ENCODE measurements at regions not wholly inside any gene's neighbourhood (a gene's known extent, or its start where the extent isn't known, plus 50 kb on each side); places are given as distances from the start of the nearest gene placed in this dataset.

- Histone ChIP-seq H3K36me3 (ENCODE audit: control insufficient read depth, insufficient read depth, low read length) (no peaks in the 10 kb centered on the region), H3K4me1 (ENCODE audit: control insufficient read depth, insufficient read depth, low read length) (no peaks in the 10 kb centered on the region), H3K9ac (ENCODE audit: low read length) (no peak overlapping the region), H3K4me3 (ENCODE audit: low read depth, low read length) (no peak overlapping the region), H3K27ac (ENCODE audit: low read depth, low read length) (no peak overlapping the region), H3K9me3 (ENCODE audit: control insufficient read depth, insufficient read depth, low read depth, low read length) (no peaks in the 10 kb centered on the region), H3K27me3 (ENCODE audit: control insufficient read depth, insufficient read depth, low read length) (no peaks in the 10 kb centered on the region)
Observed at GRCh38 chr2:155125585-155126230, 427.2 kb downstream of the KCNJ3 start.

GRCh38 chr2:155115846-155116245, 417.4 kb downstream of the KCNJ3 start:
- H3K27me3 ChIP-seq (ENCODE audit: control insufficient read depth, insufficient read depth, low read length), result no peaks in the 10 kb centered on the region
- H3K9me3 ChIP-seq (ENCODE audit: control insufficient read depth, insufficient read depth, low read depth, low read length), result no peaks in the 10 kb centered on the region
- no peaks in the 10 kb centered on the region for H3K36me3 ChIP-seq (ENCODE audit: control insufficient read depth, insufficient read depth, low read length)
- no peak overlapping the region for H3K4me3 ChIP-seq (ENCODE audit: low read depth, low read length)
- H3K9ac ChIP-seq (ENCODE audit: low read length), result no peak overlapping the region
- H3K4me1 ChIP-seq (ENCODE audit: control insufficient read depth, insufficient read depth, low read length), result no peaks in the 10 kb centered on the region
- no peak overlapping the region for H3K27ac ChIP-seq (ENCODE audit: low read depth, low read length)

GRCh38 chr2:155111070-155111469, 412.6 kb downstream of the KCNJ3 start:
- no peak overlapping the region for H3K9ac ChIP-seq (ENCODE audit: low read length)
- H3K36me3 ChIP-seq (ENCODE audit: control insufficient read depth, insufficient read depth, low read length), result no peaks in the 10 kb centered on the region
- H3K9me3 ChIP-seq (ENCODE audit: control insufficient read depth, insufficient read depth, low read depth, low read length), result no peaks in the 10 kb centered on the region
- H3K27me3 ChIP-seq (ENCODE audit: control insufficient read depth, insufficient read depth, low read length), result no peaks in the 10 kb centered on the region
- H3K4me3 ChIP-seq (ENCODE audit: low read depth, low read length), result no peak overlapping the region
- no peak overlapping the region for H3K27ac ChIP-seq (ENCODE audit: low read depth, low read length)
- no peaks in the 10 kb centered on the region for H3K4me1 ChIP-seq (ENCODE audit: control insufficient read depth, insufficient read depth, low read length)

GRCh38 chr2:155109527-155109926, 411.0 kb downstream of the KCNJ3 start:
- H3K4me3 ChIP-seq (ENCODE audit: low read depth, low read length), result no peak overlapping the region
- no peak overlapping the region for H3K9ac ChIP-seq (ENCODE audit: low read length)
- no peak overlapping the region for H3K27ac ChIP-seq (ENCODE audit: low read depth, low read length)

GRCh38 chr2:155100261-155100660, 401.8 kb downstream of the KCNJ3 start:
- peak overlapping the region; percentile 7; the same call in 1 of the 2 replicates for H3K4me3 ChIP-seq (ENCODE audit: low read depth, low read length)

More at GRCh38 chr2:155109527-155109926, 411.0 kb downstream of the KCNJ3 start:
- Histone ChIP-seq H3K27me3 (ENCODE audit: control insufficient read depth, insufficient read depth, low read length) (no peaks in the 10 kb centered on the region), H3K4me1 (ENCODE audit: control insufficient read depth, insufficient read depth, low read length) (no peaks in the 10 kb centered on the region), H3K36me3 (ENCODE audit: control insufficient read depth, insufficient read depth, low read length) (no peaks in the 10 kb centered on the region), H3K9me3 (ENCODE audit: control insufficient read depth, insufficient read depth, low read depth, low read length) (no peaks in the 10 kb centered on the region)

GRCh38 chr2:155099784-155100183, 401.3 kb downstream of the KCNJ3 start:
- no peaks in the 10 kb centered on the region for H3K36me3 ChIP-seq (ENCODE audit: control insufficient read depth, insufficient read depth, low read length)
- H3K4me1 ChIP-seq (ENCODE audit: control insufficient read depth, insufficient read depth, low read length), result peaks cover 10% of the 10 kb centered on the region
- peak overlapping the region; percentile 7; the same call in 1 of the 2 replicates for H3K4me3 ChIP-seq (ENCODE audit: low read depth, low read length)
- H3K9ac ChIP-seq (ENCODE audit: low read length), result peak overlapping the region; percentile 13
- H3K27me3 ChIP-seq (ENCODE audit: control insufficient read depth, insufficient read depth, low read length), result no peaks in the 10 kb centered on the region
- H3K27ac ChIP-seq (ENCODE audit: low read depth, low read length), result peak overlapping the region; percentile 25; the same call in 1 of the 2 replicates
- peaks cover 25% of the 10 kb centered on the region for H3K9me3 ChIP-seq (ENCODE audit: control insufficient read depth, insufficient read depth, low read depth, low read length)

More at GRCh38 chr2:155100261-155100660, 401.8 kb downstream of the KCNJ3 start:
- peak overlapping the region; percentile 13 for H3K9ac ChIP-seq (ENCODE audit: low read length)
- peaks cover 10% of the 10 kb centered on the region for H3K4me1 ChIP-seq (ENCODE audit: control insufficient read depth, insufficient read depth, low read length)
- H3K36me3 ChIP-seq (ENCODE audit: control insufficient read depth, insufficient read depth, low read length), result no peaks in the 10 kb centered on the region
- no peaks in the 10 kb centered on the region for H3K27me3 ChIP-seq (ENCODE audit: control insufficient read depth, insufficient read depth, low read length)
- peaks cover 25% of the 10 kb centered on the region for H3K9me3 ChIP-seq (ENCODE audit: control insufficient read depth, insufficient read depth, low read depth, low read length)
- H3K27ac ChIP-seq (ENCODE audit: low read depth, low read length), result peak overlapping the region; percentile 25; the same call in 1 of the 2 replicates

GRCh38 chr2:155095613-155096012, 397.1 kb downstream of the KCNJ3 start:
- no peak overlapping the region for H3K9ac ChIP-seq (ENCODE audit: low read length)
- H3K4me1 ChIP-seq (ENCODE audit: control insufficient read depth, insufficient read depth, low read length), result peaks cover 10% of the 10 kb centered on the region
- H3K4me3 ChIP-seq (ENCODE audit: low read depth, low read length), result no peak overlapping the region
- no peaks in the 10 kb centered on the region for H3K36me3 ChIP-seq (ENCODE audit: control insufficient read depth, insufficient read depth, low read length)
- no peak overlapping the region for H3K27ac ChIP-seq (ENCODE audit: low read depth, low read length)
- H3K9me3 ChIP-seq (ENCODE audit: control insufficient read depth, insufficient read depth, low read depth, low read length), result no peaks in the 10 kb centered on the region
- H3K27me3 ChIP-seq (ENCODE audit: control insufficient read depth, insufficient read depth, low read length), result no peaks in the 10 kb centered on the region

GRCh38 chr2:155080373-155080772, 381.9 kb downstream of the KCNJ3 start:
- no peak overlapping the region for H3K4me3 ChIP-seq (ENCODE audit: low read depth, low read length)
- no peaks in the 10 kb centered on the region for H3K4me1 ChIP-seq (ENCODE audit: control insufficient read depth, insufficient read depth, low read length)
- no peaks in the 10 kb centered on the region for H3K36me3 ChIP-seq (ENCODE audit: control insufficient read depth, insufficient read depth, low read length)
- no peaks in the 10 kb centered on the region for H3K9me3 ChIP-seq (ENCODE audit: control insufficient read depth, insufficient read depth, low read depth, low read length)
- no peak overlapping the region for H3K27ac ChIP-seq (ENCODE audit: low read depth, low read length)
- H3K27me3 ChIP-seq (ENCODE audit: control insufficient read depth, insufficient read depth, low read length), result no peaks in the 10 kb centered on the region
- no peak overlapping the region for H3K9ac ChIP-seq (ENCODE audit: low read length)

- no peak overlapping the region for H3K4me3 ChIP-seq (ENCODE audit: low read depth, low read length)
- no peaks in the 10 kb centered on the region for H3K4me1 ChIP-seq (ENCODE audit: control insufficient read depth, insufficient read depth, low read length)
- H3K9me3 ChIP-seq (ENCODE audit: control insufficient read depth, insufficient read depth, low read depth, low read length), result no peaks in the 10 kb centered on the region
- no peaks in the 10 kb centered on the region for H3K36me3 ChIP-seq (ENCODE audit: control insufficient read depth, insufficient read depth, low read length)
- no peak overlapping the region for H3K27ac ChIP-seq (ENCODE audit: low read depth, low read length)
- H3K9ac ChIP-seq (ENCODE audit: low read length), result no peak overlapping the region
- H3K27me3 ChIP-seq (ENCODE audit: control insufficient read depth, insufficient read depth, low read length), result no peaks in the 10 kb centered on the region
Observed at GRCh38 chr2:155070489-155070888, 372.0 kb downstream of the KCNJ3 start.

- Histone ChIP-seq H3K27ac (ENCODE audit: low read depth, low read length) (no peak overlapping the region), H3K27me3 (ENCODE audit: control insufficient read depth, insufficient read depth, low read length) (no peaks in the 10 kb centered on the region), H3K4me1 (ENCODE audit: control insufficient read depth, insufficient read depth, low read length) (no peaks in the 10 kb centered on the region), H3K9me3 (ENCODE audit: control insufficient read depth, insufficient read depth, low read depth, low read length) (no peaks in the 10 kb centered on the region), H3K9ac (ENCODE audit: low read length) (no peak overlapping the region), H3K4me3 (ENCODE audit: low read depth, low read length) (no peak overlapping the region), H3K36me3 (ENCODE audit: control insufficient read depth, insufficient read depth, low read length) (no peaks in the 10 kb centered on the region)
Observed at GRCh38 chr2:155062922-155063258, 364.4 kb downstream of the KCNJ3 start.

GRCh38 chr2:155062250-155062921, 363.9 kb downstream of the KCNJ3 start:
- no peaks in the 10 kb centered on the region for H3K36me3 ChIP-seq (ENCODE audit: control insufficient read depth, insufficient read depth, low read length)

More at GRCh38 chr2:155062250-155062921, 363.9 kb downstream of the KCNJ3 start:
- H3K27me3 ChIP-seq (ENCODE audit: control insufficient read depth, insufficient read depth, low read length), result no peaks in the 10 kb centered on the region
- no peak overlapping the region for H3K9ac ChIP-seq (ENCODE audit: low read length)
- H3K4me3 ChIP-seq (ENCODE audit: low read depth, low read length), result no peak overlapping the region
- no peaks in the 10 kb centered on the region for H3K4me1 ChIP-seq (ENCODE audit: control insufficient read depth, insufficient read depth, low read length)
- H3K27ac ChIP-seq (ENCODE audit: low read depth, low read length), result no peak overlapping the region
- no peaks in the 10 kb centered on the region for H3K9me3 ChIP-seq (ENCODE audit: control insufficient read depth, insufficient read depth, low read depth, low read length)
